ENCODE measurements at regions not wholly inside any gene's neighbourhood (a gene's known extent, or its start where the extent isn't known, plus 50 kb on each side); places are given as distances from the start of the nearest gene placed in this dataset.

DNA sequence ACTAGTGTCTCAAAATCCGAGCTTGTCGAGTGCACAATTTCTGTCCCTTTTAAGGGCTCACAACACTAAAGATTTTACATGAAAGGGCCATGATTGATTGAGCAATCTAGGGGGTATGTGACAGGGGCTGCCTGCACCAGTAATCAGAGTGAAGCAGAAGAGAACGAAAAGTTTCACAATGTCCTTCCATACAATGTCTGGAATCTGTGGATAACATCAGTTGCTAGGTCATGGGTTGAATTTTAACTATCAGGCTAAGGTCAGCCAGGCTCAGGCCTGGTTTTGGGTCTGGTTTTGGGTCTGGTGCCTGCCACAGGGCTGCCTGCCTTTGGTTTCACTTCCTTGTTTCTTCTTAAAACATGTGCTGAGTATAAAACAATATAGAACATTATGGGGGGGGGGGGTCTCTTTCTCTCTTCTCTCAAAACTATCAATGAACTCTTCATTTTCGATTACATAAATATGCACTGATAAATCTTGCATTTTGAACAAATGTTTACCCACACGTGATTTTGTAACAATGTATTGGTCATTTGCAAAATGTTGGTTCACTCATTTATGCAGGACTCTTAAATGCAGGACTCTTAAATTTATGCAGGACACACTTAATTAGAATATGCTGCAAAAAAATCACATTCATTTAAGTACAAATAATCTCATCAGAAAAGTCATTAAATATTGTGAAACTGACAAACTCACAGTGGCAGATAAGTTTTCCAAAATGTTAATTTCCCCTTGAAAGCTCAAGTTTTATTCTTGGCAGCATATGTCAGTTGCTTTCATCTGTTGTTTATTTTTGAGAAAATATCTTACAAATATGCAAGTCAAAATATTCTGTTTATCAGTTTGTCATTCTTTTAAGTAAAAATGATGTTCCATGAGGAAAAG is 290.5 kb upstream of the KYNU start:
- TF ChIP-seq, protein P1, sequence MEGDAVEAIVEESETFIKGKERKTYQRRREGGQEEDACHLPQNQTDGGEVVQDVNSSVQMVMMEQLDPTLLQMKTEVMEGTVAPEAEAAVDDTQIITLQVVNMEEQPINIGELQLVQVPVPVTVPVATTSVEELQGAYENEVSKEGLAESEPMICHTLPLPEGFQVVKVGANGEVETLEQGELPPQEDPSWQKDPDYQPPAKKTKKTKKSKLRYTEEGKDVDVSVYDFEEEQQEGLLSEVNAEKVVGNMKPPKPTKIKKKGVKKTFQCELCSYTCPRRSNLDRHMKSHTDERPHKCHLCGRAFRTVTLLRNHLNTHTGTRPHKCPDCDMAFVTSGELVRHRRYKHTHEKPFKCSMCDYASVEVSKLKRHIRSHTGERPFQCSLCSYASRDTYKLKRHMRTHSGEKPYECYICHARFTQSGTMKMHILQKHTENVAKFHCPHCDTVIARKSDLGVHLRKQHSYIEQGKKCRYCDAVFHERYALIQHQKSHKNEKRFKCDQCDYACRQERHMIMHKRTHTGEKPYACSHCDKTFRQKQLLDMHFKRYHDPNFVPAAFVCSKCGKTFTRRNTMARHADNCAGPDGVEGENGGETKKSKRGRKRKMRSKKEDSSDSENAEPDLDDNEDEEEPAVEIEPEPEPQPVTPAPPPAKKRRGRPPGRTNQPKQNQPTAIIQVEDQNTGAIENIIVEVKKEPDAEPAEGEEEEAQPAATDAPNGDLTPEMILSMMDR (IDR thresholded peaks at IDR 0.05; ENCODE audit: low read depth, low read length, poor library complexity, severe bottlenecking): no peak
- no peak for TF ChIP-seq EZH2phosphoT487 (IDR thresholded peaks at IDR 0.05; ENCODE audit: borderline replicate concordance, low read length)

Measured in DOHH2 (cell line).